ENCODE measurements at regions not wholly inside any gene's neighbourhood (a gene's known extent, or its start where the extent isn't known, plus 50 kb on each side); places are given as distances from the start of the nearest gene placed in this dataset.

GRCh38 chr2:234853729-234854128 lies 98.1 kb upstream of the SH3BP4 start:
- TF ChIP-seq CTCF (IDR thresholded peaks at IDR 0.05; ENCODE audit: borderline replicate concordance, extremely low read depth, low read length, poor library complexity, severe bottlenecking) = no peak
- no peak for TF ChIP-seq EZH2 (IDR thresholded peaks at IDR 0.05; ENCODE audit: borderline replicate concordance, low read depth, low read length, severe bottlenecking)

Data from DND-41 (cell line).